Neural progenitor cell (in vitro differentiated cells): ENCODE measurements at regions not wholly inside any gene's neighbourhood (a gene's known extent, or its start where the extent isn't known, plus 50 kb on each side); places are given as distances from the start of the nearest gene placed in this dataset.

Experiments used
- EZH2 ChIP-seq: fragments of 200-600 bp; sonication (generic); IDR thresholded peaks from 2 replicates; pipeline ENCODE4 v1.6.1; 2017; ENCODE audit warnings: antibody characterized with exemption, mild to moderate bottlenecking, moderate library complexity
- TF ChIP-seq, protein P1 (sequence below): fragments of 200-600 bp; sonication (generic); IDR thresholded peaks from 2 replicates; pipeline ENCODE4 v1.5.1; 2017; ENCODE audit warnings: antibody characterized with exemption, mild to moderate bottlenecking

DNA sequence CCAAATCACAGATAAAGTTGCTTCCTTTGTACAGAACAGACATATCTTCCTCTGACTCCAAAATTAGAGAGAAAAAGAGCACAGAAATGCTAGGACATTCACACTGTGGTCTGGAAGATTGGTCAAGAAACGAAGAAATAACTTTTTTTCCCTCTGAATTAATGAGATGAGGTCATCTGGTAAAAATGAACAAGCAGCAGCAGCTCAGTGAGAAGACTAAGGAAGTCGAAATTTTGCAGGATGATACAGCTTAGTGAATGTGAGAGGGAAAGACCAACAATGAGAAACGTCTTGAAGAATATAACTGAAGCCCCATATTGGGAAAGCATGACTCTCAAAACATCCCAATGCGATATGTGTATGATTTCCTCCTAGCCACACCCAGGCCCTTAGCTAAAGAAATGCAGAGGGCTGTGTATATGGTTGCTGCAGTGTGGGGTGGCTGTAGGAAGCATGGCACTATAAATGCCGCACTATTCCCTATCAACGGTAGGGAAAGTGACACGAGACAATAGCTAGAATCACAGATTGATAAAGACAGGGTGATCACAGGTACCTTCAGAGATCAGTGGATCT is 208.6 kb downstream of the VEGFC start:
- TF ChIP-seq, protein P1, sequence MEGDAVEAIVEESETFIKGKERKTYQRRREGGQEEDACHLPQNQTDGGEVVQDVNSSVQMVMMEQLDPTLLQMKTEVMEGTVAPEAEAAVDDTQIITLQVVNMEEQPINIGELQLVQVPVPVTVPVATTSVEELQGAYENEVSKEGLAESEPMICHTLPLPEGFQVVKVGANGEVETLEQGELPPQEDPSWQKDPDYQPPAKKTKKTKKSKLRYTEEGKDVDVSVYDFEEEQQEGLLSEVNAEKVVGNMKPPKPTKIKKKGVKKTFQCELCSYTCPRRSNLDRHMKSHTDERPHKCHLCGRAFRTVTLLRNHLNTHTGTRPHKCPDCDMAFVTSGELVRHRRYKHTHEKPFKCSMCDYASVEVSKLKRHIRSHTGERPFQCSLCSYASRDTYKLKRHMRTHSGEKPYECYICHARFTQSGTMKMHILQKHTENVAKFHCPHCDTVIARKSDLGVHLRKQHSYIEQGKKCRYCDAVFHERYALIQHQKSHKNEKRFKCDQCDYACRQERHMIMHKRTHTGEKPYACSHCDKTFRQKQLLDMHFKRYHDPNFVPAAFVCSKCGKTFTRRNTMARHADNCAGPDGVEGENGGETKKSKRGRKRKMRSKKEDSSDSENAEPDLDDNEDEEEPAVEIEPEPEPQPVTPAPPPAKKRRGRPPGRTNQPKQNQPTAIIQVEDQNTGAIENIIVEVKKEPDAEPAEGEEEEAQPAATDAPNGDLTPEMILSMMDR, result no peak
- TF ChIP-seq EZH2, result no peak
